ENCODE measurements at regions not wholly inside any gene's neighbourhood (a gene's known extent, or its start where the extent isn't known, plus 50 kb on each side); places are given as distances from the start of the nearest gene placed in this dataset.

DNA sequence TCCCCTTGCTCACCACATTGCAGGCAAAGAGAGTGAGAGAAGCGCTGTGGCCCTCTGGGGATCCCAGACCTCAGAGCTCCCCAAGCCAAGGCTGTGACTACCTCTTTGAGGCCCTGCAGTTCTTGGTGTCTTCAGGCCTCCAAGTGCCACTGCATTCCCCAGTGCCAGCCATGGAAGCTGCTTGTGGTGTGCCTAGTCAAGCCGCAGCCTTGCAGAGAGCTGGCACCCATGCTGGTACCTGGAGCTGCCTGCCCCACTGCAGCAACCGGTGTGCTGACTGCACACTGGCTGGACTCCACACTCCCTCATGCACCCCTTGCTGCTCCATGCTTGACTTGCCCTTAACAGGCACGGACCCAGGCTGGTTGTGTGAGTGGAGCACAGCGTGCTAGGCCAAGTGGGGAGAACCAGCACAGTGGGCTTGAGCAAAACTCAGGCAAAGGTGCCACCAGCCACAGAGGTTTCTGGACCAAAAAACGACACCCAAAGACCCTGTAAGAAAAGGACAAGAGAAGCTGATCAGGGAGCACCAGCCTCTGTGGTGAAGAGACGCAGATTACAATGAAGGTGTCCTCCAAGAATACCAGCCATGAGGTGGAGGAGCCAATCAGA lies 113.5 kb upstream of the TMEM18 start:
- intact Hi-C loops (cut with DNase I; ENCODE audit: low total_unique reads), result no loop called here
- TF ChIP-seq, protein P1, sequence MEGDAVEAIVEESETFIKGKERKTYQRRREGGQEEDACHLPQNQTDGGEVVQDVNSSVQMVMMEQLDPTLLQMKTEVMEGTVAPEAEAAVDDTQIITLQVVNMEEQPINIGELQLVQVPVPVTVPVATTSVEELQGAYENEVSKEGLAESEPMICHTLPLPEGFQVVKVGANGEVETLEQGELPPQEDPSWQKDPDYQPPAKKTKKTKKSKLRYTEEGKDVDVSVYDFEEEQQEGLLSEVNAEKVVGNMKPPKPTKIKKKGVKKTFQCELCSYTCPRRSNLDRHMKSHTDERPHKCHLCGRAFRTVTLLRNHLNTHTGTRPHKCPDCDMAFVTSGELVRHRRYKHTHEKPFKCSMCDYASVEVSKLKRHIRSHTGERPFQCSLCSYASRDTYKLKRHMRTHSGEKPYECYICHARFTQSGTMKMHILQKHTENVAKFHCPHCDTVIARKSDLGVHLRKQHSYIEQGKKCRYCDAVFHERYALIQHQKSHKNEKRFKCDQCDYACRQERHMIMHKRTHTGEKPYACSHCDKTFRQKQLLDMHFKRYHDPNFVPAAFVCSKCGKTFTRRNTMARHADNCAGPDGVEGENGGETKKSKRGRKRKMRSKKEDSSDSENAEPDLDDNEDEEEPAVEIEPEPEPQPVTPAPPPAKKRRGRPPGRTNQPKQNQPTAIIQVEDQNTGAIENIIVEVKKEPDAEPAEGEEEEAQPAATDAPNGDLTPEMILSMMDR (IDR thresholded peaks at IDR 0.05), result no peak
- TF ChIP-seq POLR2A (IDR thresholded peaks at IDR 0.05), result no peak
- TF ChIP-seq POLR2AphosphoS5 (IDR thresholded peaks at IDR 0.05), result no peak
- no peak for TF ChIP-seq EP300 (IDR thresholded peaks at IDR 0.05)
- 89 to 91% (median 89%) methylated on average over 5 to 7 of the region's 7 CpGs for WGBS, 5 donors

DNA sequence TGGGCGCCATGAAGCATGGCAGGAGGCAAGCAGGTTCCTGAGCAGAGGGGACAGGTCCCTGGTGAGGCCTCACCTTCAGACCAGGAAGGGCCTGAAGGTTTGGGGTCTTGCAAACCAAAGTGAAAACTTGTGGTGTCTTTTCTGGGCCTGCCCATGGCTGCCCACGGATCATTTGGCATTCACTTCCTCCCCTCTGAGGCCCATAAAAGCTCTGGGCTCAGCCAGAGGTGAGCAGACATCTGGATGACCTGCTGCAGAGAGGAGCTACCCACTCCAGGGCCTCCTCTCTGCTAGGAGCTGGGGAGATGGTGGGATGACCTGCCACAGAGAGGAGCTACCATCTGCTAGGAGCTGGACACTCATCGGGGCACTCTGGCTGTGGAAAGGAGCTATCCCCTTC lies 112.9 kb upstream of the TMEM18 start:
- H3K36me3 ChIP-seq, result no peaks in the 10 kb centered on the region
- intact Hi-C loops (cut with DNase I; ENCODE audit: low total_unique reads), result no loop called here
- 71 to 97% (median 79%) methylated on average over 2 to 3 of the region's 3 CpGs for WGBS, 5 donors
- peaks cover 0 to 6% (median 0%) of the 10 kb centered on the region in 4 donors for H3K9me3 ChIP-seq
- H3K27me3 ChIP-seq, result no peaks in the 10 kb centered on the region
- H3K27ac ChIP-seq, result no peak overlapping the region
- no peak overlapping the region for H3K4me3 ChIP-seq
- TF ChIP-seq, protein P1 (IDR thresholded peaks at IDR 0.05), result no peak
- TF ChIP-seq EP300 (IDR thresholded peaks at IDR 0.05) (no peak), POLR2AphosphoS5 (IDR thresholded peaks at IDR 0.05) (no peak), POLR2A (IDR thresholded peaks at IDR 0.05) (no peak)
- no peak for DNase-seq
- no peaks in the 10 kb centered on the region for H3K4me1 ChIP-seq

More for the DNA sequence above, 113.5 kb upstream of the TMEM18 start:
- no peaks in the 10 kb centered on the region for H3K4me1 ChIP-seq
- peaks cover 0 to 4% (median 0%) of the 10 kb centered on the region in 3 donors for H3K27me3 ChIP-seq
- no peak overlapping the region for H3K27ac ChIP-seq
- H3K9me3 ChIP-seq, result peaks cover 0 to 6% (median 0%) of the 10 kb centered on the region in 4 donors
- no peak for DNase-seq
- H3K4me3 ChIP-seq, result no peak overlapping the region
- no peaks in the 10 kb centered on the region for H3K36me3 ChIP-seq

DNA sequence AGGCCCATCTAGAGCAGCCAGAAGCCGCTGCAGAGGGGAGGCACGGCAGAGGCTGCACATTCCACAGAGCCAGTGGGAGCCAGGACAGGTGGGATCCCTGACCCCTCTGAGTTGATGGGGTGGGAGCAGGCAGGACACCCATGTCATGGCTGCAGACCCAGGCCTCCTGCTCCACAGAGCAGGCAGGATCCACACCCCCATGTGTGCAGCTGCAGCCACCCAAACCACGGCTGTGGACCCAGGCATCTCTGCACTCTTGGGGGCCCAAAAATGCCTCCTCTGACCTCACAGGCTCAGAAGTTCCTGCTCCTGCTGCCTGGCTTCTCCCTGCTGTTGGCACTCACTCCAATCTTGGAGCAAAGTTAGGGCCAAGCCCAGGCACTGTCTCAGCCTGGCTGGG lies 112.3 kb upstream of the TMEM18 start:
- TF ChIP-seq EP300 (IDR thresholded peaks at IDR 0.05) (no peak), POLR2AphosphoS5 (IDR thresholded peaks at IDR 0.05) (no peak), POLR2A (IDR thresholded peaks at IDR 0.05) (no peak)
- TF ChIP-seq, protein P1 (IDR thresholded peaks at IDR 0.05), result no peak
- no peak for DNase-seq
- intact Hi-C loops (cut with DNase I; ENCODE audit: low total_unique reads), result no loop called here
- WGBS, 5 donors, result 71 to 87% (median 79%) methylated on average over 3 of the region's 3 CpGs
- Histone ChIP-seq H3K9me3 (peaks cover 0 to 6% (median 0%) of the 10 kb centered on the region in 4 donors), H3K36me3 (no peaks in the 10 kb centered on the region), H3K27ac (no peak overlapping the region), H3K4me3 (no peak overlapping the region), H3K27me3 (no peaks in the 10 kb centered on the region), H3K4me1 (no peaks in the 10 kb centered on the region)

DNA sequence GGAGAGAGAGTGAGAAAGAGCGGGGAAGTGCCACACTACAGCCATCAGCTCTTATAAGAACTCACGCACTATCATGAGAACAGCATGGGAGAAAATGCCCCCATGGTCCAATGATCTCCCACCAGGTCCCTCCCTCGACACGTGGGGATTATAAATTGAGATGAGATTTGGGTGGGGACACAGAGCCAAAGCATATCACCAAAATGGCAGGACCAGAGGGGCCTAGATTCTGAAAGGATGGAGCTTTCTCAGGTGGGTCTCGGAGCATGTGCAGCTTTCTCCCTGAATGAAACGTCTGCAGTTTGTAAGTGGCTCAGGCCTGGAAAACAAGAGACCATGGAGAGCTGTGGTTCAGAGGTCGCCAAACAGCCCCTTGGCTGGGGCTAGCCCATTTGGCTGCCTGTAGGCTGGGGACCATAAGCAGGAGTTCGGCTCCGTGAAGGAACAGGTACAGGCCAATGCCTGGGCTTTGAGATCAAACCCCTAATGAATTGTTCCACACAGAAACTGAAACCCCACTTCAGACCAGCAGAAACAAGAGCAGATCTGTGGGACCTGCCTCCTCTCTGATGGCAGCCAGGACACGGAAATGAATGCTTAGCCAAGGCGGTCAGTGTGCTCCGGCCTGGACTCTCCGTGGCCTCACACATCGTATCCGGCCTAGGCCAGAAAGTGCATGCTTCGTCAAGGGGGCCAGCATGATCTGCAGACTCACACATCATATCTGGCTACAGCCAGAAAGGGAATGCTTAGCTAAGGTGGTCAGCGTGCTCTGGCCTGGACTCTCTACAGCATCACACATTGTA lies 111.2 kb upstream of the TMEM18 start:
- intact Hi-C loops (cut with DNase I; ENCODE audit: low total_unique reads), result no loop called here
- Histone ChIP-seq H3K4me3 (no peak overlapping the region), H3K27ac (no peak overlapping the region), H3K27me3 (no peaks in the 10 kb centered on the region), H3K36me3 (no peaks in the 10 kb centered on the region), H3K4me1 (no peaks in the 10 kb centered on the region), H3K9me3 (peaks cover 0 to 6% (median 0%) of the 10 kb centered on the region in 4 donors)
- WGBS, 5 donors, result 84 to 93% (median 91%) methylated on average over 17 of the region's 17 CpGs
- TF ChIP-seq, protein P1 (IDR thresholded peaks at IDR 0.05), result no peak
- no peak for TF ChIP-seq EP300 (IDR thresholded peaks at IDR 0.05)
- TF ChIP-seq POLR2AphosphoS5 (IDR thresholded peaks at IDR 0.05), result no peak
- no peak for TF ChIP-seq POLR2A (IDR thresholded peaks at IDR 0.05)
- no peak for DNase-seq

All from stomach (tissue), 8 donors.